ENCODE measurements at regions not wholly inside any gene's neighbourhood (a gene's known extent, or its start where the extent isn't known, plus 50 kb on each side); places are given as distances from the start of the nearest gene placed in this dataset.

DNA sequence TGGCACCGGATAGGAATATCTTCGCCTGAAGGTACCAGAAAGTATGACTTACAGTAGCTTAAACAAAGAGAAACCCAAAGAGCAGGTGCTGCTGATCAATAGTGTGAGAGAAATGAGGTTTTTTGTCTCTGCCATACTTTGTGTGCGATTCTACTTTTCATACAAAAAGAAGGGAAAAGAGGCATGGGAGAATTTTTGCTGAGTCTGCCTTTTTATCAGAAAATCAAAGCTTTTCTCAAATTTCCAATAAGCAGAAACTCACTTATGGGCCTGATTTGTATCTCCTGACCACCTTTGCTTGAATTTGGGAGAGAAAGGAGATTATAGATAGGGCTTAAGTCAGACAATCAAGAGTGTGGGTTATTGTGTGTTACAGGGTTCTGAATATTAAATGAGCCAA lies 65.5 kb upstream of the TAF11L2 start:
- no peak for TF ChIP-seq EZH2 (IDR thresholded peaks at IDR 0.05)
- TF ChIP-seq POLR2AphosphoS5 (IDR thresholded peaks at IDR 0.05; ENCODE audit: borderline replicate concordance, low read depth, low read length): no peak
- TF ChIP-seq FOXP2 (optimal IDR thresholded peaks at IDR 0.05; ENCODE audit: control extremely low read depth, extremely low read length, insufficient read depth): no peak

Measured in SK-N-MC (cell line).